Kidney (tissue), 13 donors: ENCODE measurements at regions not wholly inside any gene's neighbourhood (a gene's known extent, or its start where the extent isn't known, plus 50 kb on each side); places are given as distances from the start of the nearest gene placed in this dataset.

Experiments used
- DNase-seq, 5 donors: peaks; one replicate each; pipeline ENCODE4 v3.0.0-alpha.2; 2013 to 2020
- FAIRE-seq: peaks from 2 replicates; lab custom pipeline; 2012; peaks lifted over from hg19 to GRCh38; lab: Jason Lieb, UNC
- H3K27ac ChIP-seq, 2 donors: one replicate each; pipeline ENCODE4 v1.7.0; 2013; ENCODE audit warnings: low read depth in 2 of 2, low read length in 2 of 2, inconsistent platforms in 1 of 2
- H3K27me3 ChIP-seq: one replicate; pipeline ENCODE4 v1.7.1; 2013; ENCODE audit warnings: low read length, inconsistent platforms; ENCODE audit not compliant: control insufficient read depth, insufficient read depth
- H3K36me3 ChIP-seq, 3 donors: one replicate each; pipeline versions ENCODE4 v1.7.0 to v1.7.1; 2013; ENCODE audit warnings: low read length in 3 of 3, control low read depth in 1 of 3, inconsistent platforms in 1 of 3; ENCODE audit not compliant: insufficient read depth in 3 of 3, control insufficient read depth in 2 of 3
- H3K4me1 ChIP-seq, 3 donors: one replicate each; pipeline versions ENCODE4 v1.7.0 to v1.7.1; 2013; ENCODE audit warnings: low read length in 3 of 3, inconsistent platforms in 1 of 3, low read depth in 1 of 3; ENCODE audit not compliant: control insufficient read depth in 2 of 3, insufficient read depth in 2 of 3
- H3K4me3 ChIP-seq, 3 donors: one replicate each; pipeline versions ENCODE4 v1.7.0 to v1.8.1; 2013; ENCODE audit warnings: low read length in 3 of 3, control low read depth in 1 of 3, inconsistent platforms in 1 of 3
- H3K9ac ChIP-seq, 3 donors: one replicate each; pipeline versions ENCODE4 v1.7.0 to v1.7.1; 2013; ENCODE audit warnings: low read length in 3 of 3, control low read depth in 1 of 3, inconsistent platforms in 1 of 3
- H3K9me3 ChIP-seq, 3 donors: one replicate each; pipeline versions ENCODE4 v1.7.0 to v1.7.1; 2013; ENCODE audit warnings: low read length in 3 of 3, control low read depth in 1 of 3, inconsistent platforms in 1 of 3; ENCODE audit not compliant: control insufficient read depth in 2 of 3, insufficient read depth in 1 of 3
- intact Hi-C: fragments of 100-400 bp; cut with DNase I; formaldehyde crosslinking; loops from one replicate; pipeline ENCODE4 v1.11.1; 2022
- TF ChIP-seq, protein P1 (sequence below): IDR thresholded peaks from 3 replicates; pipeline ENCODE4 v1.5.1; 2012; ENCODE audit warnings: mild to moderate bottlenecking, moderate library complexity, borderline replicate concordance; ENCODE audit not compliant: insufficient read depth; ENCODE audit errors: extremely low read depth
- donor health status: control.
- donor health status: control.
- donor health status: control.
- donor health status: control.
- donor health status: control.
- donor health status: DM: yes; HTN: yes; CAD: no.
- donor health status: Normal renal cell carcinoma (clear cell type).

DNA sequence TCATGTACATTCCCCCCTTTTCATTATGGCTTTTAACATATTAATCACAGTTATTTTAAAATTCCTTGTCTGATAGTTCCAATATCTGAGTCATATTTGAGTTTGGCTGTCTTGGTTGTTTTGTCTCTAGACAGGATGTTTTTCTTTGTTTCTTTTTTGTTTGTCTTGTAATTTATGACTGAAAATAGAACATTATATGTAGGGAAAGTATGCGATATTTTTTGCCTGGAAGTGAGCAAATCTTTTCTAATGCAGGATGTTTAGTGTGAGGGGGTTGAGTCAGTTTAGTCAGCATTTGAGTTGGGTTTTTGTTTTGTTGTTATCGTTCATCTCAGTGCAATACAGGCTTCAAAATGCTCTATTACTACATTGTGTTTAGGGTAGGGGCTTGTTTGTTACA, 239.7 kb downstream of the SNAPC1 start:
- H3K36me3 ChIP-seq, result no peaks in the 10 kb centered on the region

DNA sequence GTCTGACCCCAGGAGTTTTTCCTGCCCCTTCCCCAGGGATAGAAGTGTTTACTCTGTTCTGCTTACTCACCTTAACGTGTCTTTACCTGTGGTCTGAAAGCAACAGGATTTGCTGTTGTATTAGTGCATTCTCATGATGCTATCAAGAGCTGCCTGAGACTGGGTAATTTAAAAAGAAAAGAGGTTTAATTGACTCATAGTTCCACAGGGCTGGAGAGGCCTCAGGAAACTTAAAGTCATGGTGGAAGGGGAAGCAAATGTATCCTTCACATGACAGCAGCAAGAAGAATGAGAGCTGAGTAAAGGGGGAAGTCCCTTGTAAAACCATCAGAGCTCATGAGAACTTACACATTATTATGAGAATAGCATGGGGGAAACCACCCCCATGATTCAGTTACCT, 240.4 kb downstream of the SNAPC1 start:
- Histone ChIP-seq H3K36me3 (no peaks in the 10 kb centered on the region), H3K9ac (no peak overlapping the region), H3K4me1 (no peaks in the 10 kb centered on the region), H3K9me3 (no peaks in the 10 kb centered on the region), H3K4me3 (no peak overlapping the region), H3K27me3 (no peaks in the 10 kb centered on the region), H3K27ac (no peak overlapping the region)
- DNase-seq (no peak), FAIRE-seq (no peak)
- TF ChIP-seq, protein P1, sequence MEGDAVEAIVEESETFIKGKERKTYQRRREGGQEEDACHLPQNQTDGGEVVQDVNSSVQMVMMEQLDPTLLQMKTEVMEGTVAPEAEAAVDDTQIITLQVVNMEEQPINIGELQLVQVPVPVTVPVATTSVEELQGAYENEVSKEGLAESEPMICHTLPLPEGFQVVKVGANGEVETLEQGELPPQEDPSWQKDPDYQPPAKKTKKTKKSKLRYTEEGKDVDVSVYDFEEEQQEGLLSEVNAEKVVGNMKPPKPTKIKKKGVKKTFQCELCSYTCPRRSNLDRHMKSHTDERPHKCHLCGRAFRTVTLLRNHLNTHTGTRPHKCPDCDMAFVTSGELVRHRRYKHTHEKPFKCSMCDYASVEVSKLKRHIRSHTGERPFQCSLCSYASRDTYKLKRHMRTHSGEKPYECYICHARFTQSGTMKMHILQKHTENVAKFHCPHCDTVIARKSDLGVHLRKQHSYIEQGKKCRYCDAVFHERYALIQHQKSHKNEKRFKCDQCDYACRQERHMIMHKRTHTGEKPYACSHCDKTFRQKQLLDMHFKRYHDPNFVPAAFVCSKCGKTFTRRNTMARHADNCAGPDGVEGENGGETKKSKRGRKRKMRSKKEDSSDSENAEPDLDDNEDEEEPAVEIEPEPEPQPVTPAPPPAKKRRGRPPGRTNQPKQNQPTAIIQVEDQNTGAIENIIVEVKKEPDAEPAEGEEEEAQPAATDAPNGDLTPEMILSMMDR, result no peak
- intact Hi-C loops, result no loop called here

More for the DNA sequence above, 239.7 kb downstream of the SNAPC1 start:
- H3K9me3 ChIP-seq, result no peaks in the 10 kb centered on the region
- DNase-seq, result no peak
- no peak overlapping the region for H3K4me3 ChIP-seq
- H3K9ac ChIP-seq, result no peak overlapping the region
- no peak for FAIRE-seq
- no peaks in the 10 kb centered on the region for H3K27me3 ChIP-seq
- intact Hi-C loops, result no loop called here
- TF ChIP-seq, protein P1, result no peak
- H3K4me1 ChIP-seq, result no peaks in the 10 kb centered on the region
- no peak overlapping the region for H3K27ac ChIP-seq

DNA sequence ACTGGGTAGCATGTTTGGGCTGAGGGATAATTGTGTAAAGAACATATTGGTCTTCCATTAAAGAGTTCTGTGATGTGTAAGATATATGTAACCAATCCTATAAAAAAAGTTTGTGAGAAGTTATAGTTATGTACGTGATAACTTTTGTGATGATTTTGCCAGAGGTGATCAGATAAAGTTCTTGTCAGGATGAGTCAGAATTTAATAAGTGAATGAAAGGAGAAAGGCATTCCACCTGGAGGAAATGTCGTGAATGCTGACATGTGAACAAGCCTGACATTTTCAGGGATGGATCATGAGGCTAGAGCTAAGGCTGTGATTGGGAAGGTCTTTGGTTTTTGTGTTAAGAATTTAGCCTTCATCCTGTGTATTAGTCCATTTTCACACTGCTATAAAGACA, 241.5 kb downstream of the SNAPC1 start:
- Histone ChIP-seq H3K27me3 (no peaks in the 10 kb centered on the region), H3K9me3 (no peaks in the 10 kb centered on the region), H3K9ac (no peak overlapping the region), H3K27ac (no peak overlapping the region), H3K36me3 (no peaks in the 10 kb centered on the region), H3K4me1 (no peaks in the 10 kb centered on the region), H3K4me3 (no peak overlapping the region)
- TF ChIP-seq, protein P1, result no peak
- FAIRE-seq (no peak), DNase-seq (no peak)
- intact Hi-C loops, result no loop called here

DNA sequence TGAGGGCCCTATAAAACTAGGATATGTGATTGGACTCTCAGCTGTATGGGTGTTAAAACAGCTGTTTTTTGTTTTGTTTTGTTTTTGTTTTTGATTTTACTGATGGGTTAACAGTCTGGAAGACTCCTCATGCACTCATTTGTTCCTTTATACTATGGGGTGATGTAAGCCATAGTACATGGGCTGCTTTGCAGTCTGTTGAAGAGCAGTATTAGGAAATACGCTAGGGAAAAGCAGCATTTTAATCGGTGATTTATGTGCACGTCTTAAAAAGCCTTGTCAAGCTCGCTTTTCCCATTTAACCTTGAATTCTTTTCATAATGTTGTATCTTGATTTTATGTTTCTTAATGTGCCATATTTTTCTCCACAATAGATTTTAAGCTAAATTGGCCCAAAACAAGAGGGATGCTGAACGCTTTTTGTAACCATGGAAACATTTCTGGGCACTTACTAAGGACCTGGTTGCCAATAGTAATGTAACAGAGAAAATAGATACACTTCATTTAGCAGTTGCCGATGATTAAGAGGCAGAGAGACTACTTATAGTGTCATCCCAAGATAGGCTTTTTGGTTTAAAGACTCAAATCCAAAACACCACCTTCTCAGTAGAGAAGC, 244.0 kb downstream of the SNAPC1 start:
- no peak overlapping the region for H3K27ac ChIP-seq
- intact Hi-C loops, result no loop called here
- H3K27me3 ChIP-seq, result no peaks in the 10 kb centered on the region
- no peaks in the 10 kb centered on the region for H3K4me1 ChIP-seq
- no peak overlapping the region for H3K4me3 ChIP-seq
- TF ChIP-seq, protein P1, result no peak
- H3K9me3 ChIP-seq, result no peaks in the 10 kb centered on the region
- FAIRE-seq (no peak), DNase-seq (peak in 1 of 5 donors; percentile 4)
- H3K36me3 ChIP-seq, result no peaks in the 10 kb centered on the region
- H3K9ac ChIP-seq, result no peak overlapping the region
